GM13976 (cell line): ENCODE measurements at regions not wholly inside any gene's neighbourhood (a gene's known extent, or its start where the extent isn't known, plus 50 kb on each side); places are given as distances from the start of the nearest gene placed in this dataset.
"Not testable (repeated sequence)": the region's sequence is repeated elsewhere in the genome, so short reads cannot be mapped to it uniquely, and the experiment has no call there.

Experiments
- DNase-seq: peaks from one replicate; pipeline ENCODE4 v3.0.0; 2012; ENCODE audit warnings: low spot score
- in situ Hi-C: fragments of 300-500 bp; cut with MboI; formaldehyde crosslinking; loops from one replicate; pipeline ENCODE4 v1.12.0; 2022; ENCODE audit warnings: low sequenced_read_pairs, mixed read lengths, inconsistent platforms; ENCODE audit not compliant: unreplicated experiment
- TF ChIP-seq, protein P1 (sequence below): IDR thresholded peaks from 2 replicates; pipeline ENCODE4 v1.5.1; 2012; ENCODE audit warnings: borderline replicate concordance, mild to moderate bottlenecking; ENCODE audit not compliant: insufficient read depth; ENCODE audit errors: extremely low read depth, missing control alignments, control extremely low read depth

DNA sequence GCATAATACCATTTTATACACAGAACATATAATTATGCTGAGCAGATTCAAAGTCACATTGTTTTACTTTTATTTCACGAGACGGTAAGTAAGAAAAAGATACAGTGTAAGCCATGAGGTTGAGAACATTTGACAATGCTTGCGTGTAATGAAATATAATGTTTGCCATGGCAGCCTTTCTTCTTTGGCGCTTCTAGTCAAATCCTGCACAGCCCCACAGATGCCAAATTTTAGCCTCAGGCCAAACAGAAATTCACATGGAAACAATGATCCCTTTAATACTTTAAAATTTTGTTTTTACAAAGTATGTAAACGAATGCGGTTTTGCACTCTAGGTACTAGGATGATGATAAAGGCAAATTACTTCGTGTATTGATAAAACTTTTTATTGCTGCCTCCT, 502.7 kb upstream of the SMIM31 start:
- in situ Hi-C loops, result no loop called here
- TF ChIP-seq, protein P1, sequence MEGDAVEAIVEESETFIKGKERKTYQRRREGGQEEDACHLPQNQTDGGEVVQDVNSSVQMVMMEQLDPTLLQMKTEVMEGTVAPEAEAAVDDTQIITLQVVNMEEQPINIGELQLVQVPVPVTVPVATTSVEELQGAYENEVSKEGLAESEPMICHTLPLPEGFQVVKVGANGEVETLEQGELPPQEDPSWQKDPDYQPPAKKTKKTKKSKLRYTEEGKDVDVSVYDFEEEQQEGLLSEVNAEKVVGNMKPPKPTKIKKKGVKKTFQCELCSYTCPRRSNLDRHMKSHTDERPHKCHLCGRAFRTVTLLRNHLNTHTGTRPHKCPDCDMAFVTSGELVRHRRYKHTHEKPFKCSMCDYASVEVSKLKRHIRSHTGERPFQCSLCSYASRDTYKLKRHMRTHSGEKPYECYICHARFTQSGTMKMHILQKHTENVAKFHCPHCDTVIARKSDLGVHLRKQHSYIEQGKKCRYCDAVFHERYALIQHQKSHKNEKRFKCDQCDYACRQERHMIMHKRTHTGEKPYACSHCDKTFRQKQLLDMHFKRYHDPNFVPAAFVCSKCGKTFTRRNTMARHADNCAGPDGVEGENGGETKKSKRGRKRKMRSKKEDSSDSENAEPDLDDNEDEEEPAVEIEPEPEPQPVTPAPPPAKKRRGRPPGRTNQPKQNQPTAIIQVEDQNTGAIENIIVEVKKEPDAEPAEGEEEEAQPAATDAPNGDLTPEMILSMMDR, result no peak
- DNase-seq, result no peak

DNA sequence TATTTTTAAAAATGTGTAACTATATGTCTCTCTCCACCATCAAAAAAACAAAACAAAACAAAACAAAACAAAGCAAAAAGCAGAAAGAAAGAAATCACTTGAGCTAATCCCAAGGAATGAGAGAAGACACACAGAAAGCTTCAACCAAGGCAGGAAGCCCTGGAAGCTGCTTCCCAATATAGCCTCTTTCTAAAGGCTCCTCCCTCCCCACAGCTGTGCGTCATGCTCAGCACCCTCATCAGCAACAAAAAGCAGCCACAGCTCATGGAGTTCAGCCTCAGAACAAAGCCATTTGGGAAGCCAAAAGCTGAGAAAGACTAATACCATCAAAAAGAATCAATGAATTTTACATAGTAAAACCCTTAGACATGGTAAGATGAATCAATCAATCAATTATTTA, 501.6 kb upstream of the SMIM31 start:
- in situ Hi-C loops, result no loop called here
- DNase-seq, result no peak
- TF ChIP-seq, protein P1, result no peak

DNA sequence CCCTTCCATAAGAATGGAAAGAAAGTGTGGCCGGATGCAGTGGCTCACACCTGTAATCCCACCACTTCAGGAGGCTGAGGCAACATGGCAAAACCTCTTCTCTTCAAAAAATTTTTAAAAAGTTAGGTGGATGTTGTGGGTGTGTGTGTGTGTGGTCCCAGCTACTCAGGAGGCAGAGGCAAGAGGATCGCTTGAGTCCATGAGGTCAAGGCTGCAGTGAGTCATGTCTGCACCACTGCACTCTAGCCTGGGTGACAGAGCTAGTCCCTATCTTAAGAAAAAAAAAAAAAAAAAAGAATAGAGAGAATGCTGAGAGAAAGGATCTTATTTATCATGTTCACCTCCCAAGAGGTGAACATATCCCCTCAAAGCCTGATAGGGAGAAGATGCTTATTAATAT, 492.1 kb upstream of the SMIM31 start:
- no peak for DNase-seq
- in situ Hi-C loops, result no loop called here
- TF ChIP-seq, protein P1, result no peak

- in situ Hi-C loops, DNase-seq: not testable (repeated sequence)
Observed at GRCh38 chr4:164262508-164262907, 491.4 kb upstream of the SMIM31 start.

- in situ Hi-C loops, DNase-seq: not testable (repeated sequence)
Observed at GRCh38 chr4:164277414-164277813, 476.5 kb upstream of the SMIM31 start.

GRCh38 chr4:164287173-164287572, 466.8 kb upstream of the SMIM31 start:
- TF ChIP-seq, protein P1, result no peak
- no peak for DNase-seq
- in situ Hi-C loops, result no loop called here

- in situ Hi-C loops, result no loop called here
- TF ChIP-seq, protein P1, result no peak
- no peak for DNase-seq
Observed at GRCh38 chr4:164288578-164288977, 465.4 kb upstream of the SMIM31 start.

GRCh38 chr4:164293203-164293602, 460.7 kb upstream of the SMIM31 start:
- DNase-seq, result no peak
- TF ChIP-seq, protein P1, result no peak
- in situ Hi-C loops, result no loop called here
